Erythroblast (primary cell): ENCODE measurements at regions not wholly inside any gene's neighbourhood (a gene's known extent, or its start where the extent isn't known, plus 50 kb on each side); places are given as distances from the start of the nearest gene placed in this dataset.

Experiments
- DNase-seq, 2 experiments: peaks; one replicate each; lab custom pipeline; 2025; lab: John Stamatoyannopoulos, UW
- GATA1 ChIP-seq: IDR thresholded peaks from 2 replicates; pipeline ENCODE4 v1.6.1; 2011; ENCODE audit warnings: low read depth, mild to moderate bottlenecking, control low read depth, low read length, moderate library complexity
- POLR2A ChIP-seq: IDR thresholded peaks from 2 replicates; pipeline ENCODE4 v1.6.1; 2011; ENCODE audit warnings: mild to moderate bottlenecking, low read length

- no peak for TF ChIP-seq POLR2A
- no peak for TF ChIP-seq GATA1
Measured at GRCh38 chr6:48200869-48201390, 89.9 kb upstream of the PTCHD4 start.

GRCh38 chr6:48199499-48199898 lies 88.5 kb upstream of the PTCHD4 start:
- DNase-seq: no peak
- TF ChIP-seq GATA1 (no peak), POLR2A (no peak)

More at GRCh38 chr6:48200869-48201390, 89.9 kb upstream of the PTCHD4 start:
- DNase-seq: no peak

- TF ChIP-seq GATA1: no peak
- TF ChIP-seq POLR2A: no peak
- DNase-seq: no peak
Measured at GRCh38 chr6:48197941-48198340, 86.9 kb upstream of the PTCHD4 start.

GRCh38 chr6:48194596-48195295 lies 83.7 kb upstream of the PTCHD4 start:
- TF ChIP-seq POLR2A: no peak
- no peak for TF ChIP-seq GATA1
- no peak for DNase-seq

GRCh38 chr6:48188158-48188557 lies 77.2 kb upstream of the PTCHD4 start:
- TF ChIP-seq POLR2A (no peak), GATA1 (no peak)
- DNase-seq: no peak

GRCh38 chr6:48186746-48187145 lies 75.7 kb upstream of the PTCHD4 start:
- TF ChIP-seq POLR2A: no peak
- DNase-seq: no peak

GRCh38 chr6:48184648-48185047 lies 73.7 kb upstream of the PTCHD4 start:
- TF ChIP-seq GATA1 (no peak), POLR2A (no peak)
- DNase-seq: no peak

- no peak for DNase-seq
- TF ChIP-seq GATA1: no peak
- TF ChIP-seq POLR2A: no peak
Measured at GRCh38 chr6:48183811-48184605, 73.0 kb upstream of the PTCHD4 start.

GRCh38 chr6:48183178-48183577 lies 72.2 kb upstream of the PTCHD4 start:
- TF ChIP-seq GATA1: no peak
- TF ChIP-seq POLR2A: no peak

GRCh38 chr6:48178700-48179099 lies 67.7 kb upstream of the PTCHD4 start:
- no peak for DNase-seq
- TF ChIP-seq GATA1 (no peak), POLR2A (no peak)

More at GRCh38 chr6:48183178-48183577, 72.2 kb upstream of the PTCHD4 start:
- no peak for DNase-seq

GRCh38 chr6:48177786-48178185 lies 66.8 kb upstream of the PTCHD4 start:
- TF ChIP-seq GATA1: no peak
- no peak for TF ChIP-seq POLR2A

GRCh38 chr6:48176645-48177308 lies 65.8 kb upstream of the PTCHD4 start:
- TF ChIP-seq GATA1 (no peak), POLR2A (no peak)
- no peak for DNase-seq

More at GRCh38 chr6:48177786-48178185, 66.8 kb upstream of the PTCHD4 start:
- no peak for DNase-seq

- DNase-seq: no peak
- no peak for TF ChIP-seq POLR2A
- TF ChIP-seq GATA1: no peak
Measured at GRCh38 chr6:48169635-48170034, 58.6 kb upstream of the PTCHD4 start.
